K562 (cell line): ENCODE measurements at regions not wholly inside any gene's neighbourhood (a gene's known extent, or its start where the extent isn't known, plus 50 kb on each side); places are given as distances from the start of the nearest gene placed in this dataset.

Experiments used
- ATAC-seq: fragments of 200-7000 bp; cut with Tn5 transposase; 3 replicates; pipeline ENCODE4 v1.9.1; 2020; ENCODE audit warnings: moderate library complexity
- BruUV-seq: library from RNA; stranded (reverse); fragments of 400-500 nt; replicated peaks from 2 replicates; lab custom pipeline; 2021; lab: Mats Ljungman, UMichigan
- CTCF ChIA-PET: fragments of 300-600 bp; formaldehyde crosslinking; extraction: SDS; loops from one replicate; lab custom pipeline; 2021; ENCODE audit warnings: low intra/inter-chr PET ratio; lab: Yijun Ruan, JAX
- POLR2A ChIA-PET: fragments of 300-600, 350-650 bp; sonication (Branson Sonifier 250); formaldehyde crosslinking; extraction: SDS; loops from one replicate; lab custom pipeline; 2021; ENCODE audit warnings: antibody characterized with exemption, inconsistent platforms; lab: Yijun Ruan, JAX
- DNase-seq, 4 experiments: peaks; one replicate each; pipeline versions ENCODE4 v3.0.0 to v3.0.0-alpha.2; 2011 to 2018; ENCODE audit warnings: low spot score in 3 of 4, mixed read lengths in 3 of 4; ENCODE audit errors: extremely low read depth in 1 of 4
- FAIRE-seq: peaks from 2 replicates; lab custom pipeline; 2011; peaks lifted over from hg19 to GRCh38; lab: Jason Lieb, UNC
- H2AFZ ChIP-seq: 2 replicates; pipeline ENCODE4 v1.6.0; 2011; ENCODE audit warnings: low read depth, low read length, control low read depth, inconsistent platforms
- H3K27ac ChIP-seq: fragments of 200-600 bp; 3 replicates; pipeline ENCODE4 v1.8.0; 2011; ENCODE audit warnings: low read depth, mild to moderate bottlenecking, control low read depth, inconsistent platforms, low read length, moderate library complexity, mixed read lengths; ENCODE audit errors: extremely low read depth
- H3K27me3 ChIP-seq, 2 experiments: fragments of 300-600 bp in 1 of 2; 2 replicates in 1 of 2; 3 replicates in 1 of 2; pipeline versions ENCODE4 v1.6.0 to v1.8.0; 2011; ENCODE audit warnings: inconsistent platforms in 2 of 2, low read length in 2 of 2, mild to moderate bottlenecking in 1 of 2, mixed read lengths in 1 of 2, moderate library complexity in 1 of 2; ENCODE audit not compliant: control insufficient read depth in 2 of 2, insufficient read depth in 2 of 2
- H3K36me3 ChIP-seq: fragments of 300-600 bp; 3 replicates; pipeline ENCODE4 v1.8.0; 2011; ENCODE audit warnings: mild to moderate bottlenecking, low read length, inconsistent platforms; ENCODE audit not compliant: control insufficient read depth, insufficient read depth
- H3K4me1 ChIP-seq, 2 experiments: fragments of 200-600 bp in 1 of 2; replicated peaks in 1 of 2; 2 replicates in 1 of 2; 3 replicates in 1 of 2; pipeline versions ENCODE4 v1.5.1 to v1.8.0; 2011; ENCODE audit warnings: inconsistent platforms in 2 of 2, low read length in 2 of 2, mild to moderate bottlenecking in 1 of 2, mixed read lengths in 1 of 2, moderate library complexity in 1 of 2; ENCODE audit not compliant: control insufficient read depth in 2 of 2, insufficient read depth in 2 of 2
- H3K4me2 ChIP-seq: 2 replicates; pipeline ENCODE4 v1.6.1; 2011; ENCODE audit warnings: low read length, control low read depth, inconsistent platforms, mixed read lengths; ENCODE audit not compliant: insufficient read depth
- H3K4me3 ChIP-seq: fragments of 200-600 bp; sonication (generic), shearing (Covaris generic); 2 replicates; pipeline ENCODE4 v1.5.1; 2016; ENCODE audit warnings: control low read depth, inconsistent platforms
- H3K79me2 ChIP-seq: fragments of 200-600 bp; 3 replicates; pipeline ENCODE4 v1.8.0; 2011; ENCODE audit warnings: low read length, inconsistent platforms; ENCODE audit not compliant: control insufficient read depth, insufficient read depth
- H3K9ac ChIP-seq, 2 experiments: 2 replicates each; pipeline versions ENCODE4 v1.6.0 to v1.6.1; 2011; ENCODE audit warnings: low read depth in 2 of 2, low read length in 2 of 2, control low read depth in 1 of 2, inconsistent platforms in 1 of 2, mild to moderate bottlenecking in 1 of 2, mixed read lengths in 1 of 2; ENCODE audit not compliant: insufficient read depth in 1 of 2
- H3K9me1 ChIP-seq: one replicate; pipeline ENCODE4 v1.6.0; 2011; ENCODE audit warnings: inconsistent platforms, mild to moderate bottlenecking, low read length, moderate library complexity; ENCODE audit not compliant: control insufficient read depth, insufficient read depth
- H3K9me3 ChIP-seq: replicated peaks from 2 replicates; pipeline ENCODE4 v1.5.1; 2011; ENCODE audit warnings: low read depth, low read length, inconsistent platforms; ENCODE audit not compliant: control insufficient read depth, insufficient read depth
- H4K20me1 ChIP-seq: replicated peaks from 2 replicates; pipeline ENCODE4 v1.6.1; 2011; ENCODE audit warnings: low read length, inconsistent platforms, mixed read lengths; ENCODE audit not compliant: control insufficient read depth, insufficient read depth
- ETS1 ChIP-seq: conservative IDR thresholded peaks from 2 replicates; pipeline ENCODE4 v1.6.1; 2011; ENCODE audit warnings: low read depth, mild to moderate bottlenecking, low read length; ENCODE audit not compliant: control insufficient read depth
- PML ChIP-seq: IDR thresholded peaks from 2 replicates; pipeline ENCODE4 v1.6.1; 2012; ENCODE audit warnings: low read length, inconsistent platforms
- ZC3H8 ChIP-seq: fragments of 450-650 bp; IDR thresholded peaks from 2 replicates; pipeline ENCODE4 v1.6.1; 2017
- ZNF586 ChIP-seq: fragments of 450-650 bp; formaldehyde crosslinking; conservative IDR thresholded peaks from 2 replicates; pipeline ENCODE4 v1.4.0; 2020; ENCODE audit warnings: mild to moderate bottlenecking, moderate library complexity
- WGBS: fragments of 100-300 bp; shearing (Covaris generic); methylation state at CpG from one replicate; pipeline ENCODE4 v1.1.6; 2016; ENCODE audit warnings: low coverage, mixed read lengths; ENCODE audit not compliant: insufficient coverage; ENCODE audit errors: missing lambda C conversion rate; 5-methylcytosine and 5-hydroxymethylcytosine counted together
- in situ Hi-C: fragments of 300-500 bp; cut with MboI; formaldehyde crosslinking; loops from 4 replicates; pipeline ENCODE4 v1.15.0; 2018; ENCODE audit warnings: inconsistent platforms, mixed read lengths
- intact Hi-C: fragments of 100-400 bp; cut with micrococcal nuclease; formaldehyde crosslinking; loops from 2 replicates; pipeline ENCODE4 v1.14.2; 2022

GRCh38 chr2:76083248-76083647 is 372.5 kb upstream of the GCFC2 start (continued):
- TF ChIP-seq ETS1: no peak

- no peak for TF ChIP-seq ZC3H8
- no peak for TF ChIP-seq PML
- TF ChIP-seq ZNF586 (CRISPR knock-in tag): no peak
- TF ChIP-seq, all 486 proteins: peak for 0
- Histone ChIP-seq H3K27ac (no peak overlapping the region), H4K20me1 (no peaks in the 10 kb centered on the region), H2AFZ (no peak overlapping the region), H3K4me1 (no peaks in the 10 kb centered on the region), H3K36me3 (peaks cover 4% of the 10 kb centered on the region; the same call in 2 of the 3 replicates), H3K9me1 (no peaks in the 10 kb centered on the region), H3K9me3 (no peaks in the 10 kb centered on the region), H3K4me3 (no peak overlapping the region), H3K27me3 (no peaks in the 10 kb centered on the region; a peak in 1 of 5 replicates), H3K4me2 (no peak overlapping the region), H3K79me2 (no peaks in the 10 kb centered on the region), H3K9ac (no peak overlapping the region)
- FAIRE-seq (no peak), ATAC-seq (no peak), DNase-seq (no peak)
- no TSS peak for BruUV-seq
- in situ Hi-C loops: no loop called here
- ChIA-PET CTCF (no interaction called here), POLR2A (no interaction called here)
- intact Hi-C loops: no loop called here
- 17% methylated on average over 3 of the region's 3 CpGs for WGBS
Measured at GRCh38 chr2:76082509-76082908, 371.8 kb upstream of the GCFC2 start.
